GM19397 (cell line): ENCODE measurements at regions not wholly inside any gene's neighbourhood (a gene's known extent, or its start where the extent isn't known, plus 50 kb on each side); places are given as distances from the start of the nearest gene placed in this dataset.
"Not testable (repeated sequence)": the region's sequence is repeated elsewhere in the genome, so short reads cannot be mapped to it uniquely, and the experiment has no call there.

Source experiments
- ATAC-seq: cut with Tn5 transposase; IDR thresholded peaks from one replicate; pipeline ENCODE4 v1.9.1; 2021; ENCODE audit warnings: mild to moderate bottlenecking, moderate library complexity; ENCODE audit not compliant: unreplicated experiment

GRCh38 chrX:114272096-114272686, 311.7 kb upstream of the HTR2C start:
- no peak for ATAC-seq

- ATAC-seq = not testable (repeated sequence)
These were observed 313.5 kb upstream of the HTR2C start for GRCh38 chrX:114270371-114270770.

- no peak for ATAC-seq
These were observed 315.2 kb upstream of the HTR2C start for GRCh38 chrX:114268643-114269042.

GRCh38 chrX:114267142-114267541, 316.7 kb upstream of the HTR2C start:
- no peak for ATAC-seq

- ATAC-seq = no peak
These were observed 331.7 kb upstream of the HTR2C start for GRCh38 chrX:114252186-114252585.

- ATAC-seq = no peak
These were observed 332.3 kb upstream of the HTR2C start for GRCh38 chrX:114251575-114251974.

GRCh38 chrX:114221445-114221844, 362.4 kb upstream of the HTR2C start:
- ATAC-seq = no peak

- ATAC-seq = no peak
These were observed 373.0 kb upstream of the HTR2C start for GRCh38 chrX:114210879-114211278.

- no peak for ATAC-seq
These were observed 382.3 kb upstream of the HTR2C start for GRCh38 chrX:114201622-114202021.

GRCh38 chrX:114181195-114181594, 402.7 kb upstream of the HTR2C start:
- ATAC-seq = no peak

GRCh38 chrX:114178126-114178525, 405.8 kb upstream of the HTR2C start:
- ATAC-seq = no peak

- ATAC-seq = not testable (repeated sequence)
These were observed 416.6 kb upstream of the HTR2C start for GRCh38 chrX:114167276-114167675.

GRCh38 chrX:114166601-114167000, 417.3 kb upstream of the HTR2C start:
- no peak for ATAC-seq

- ATAC-seq = no peak
These were observed 418.3 kb upstream of the HTR2C start for GRCh38 chrX:114165537-114165936.

- ATAC-seq = no peak
These were observed 421.7 kb upstream of the HTR2C start for GRCh38 chrX:114162068-114162735.

GRCh38 chrX:114152801-114153200, 431.1 kb upstream of the HTR2C start:
- ATAC-seq = no peak

GRCh38 chrX:114152130-114152529, 431.8 kb upstream of the HTR2C start:
- ATAC-seq = no peak

GRCh38 chrX:114134465-114134864, 449.4 kb upstream of the HTR2C start:
- ATAC-seq = no peak

- no peak for ATAC-seq
These were observed 456.4 kb upstream of the HTR2C start for GRCh38 chrX:114127411-114128025.

- no peak for ATAC-seq
These were observed 456.9 kb upstream of the HTR2C start for GRCh38 chrX:114127005-114127404.

- ATAC-seq = no peak
These were observed 482.8 kb upstream of the HTR2C start for GRCh38 chrX:114101081-114101480.

GRCh38 chrX:114097866-114098265, 486.0 kb upstream of the HTR2C start:
- ATAC-seq = no peak
